NB4 (cell line): ENCODE measurements at regions not wholly inside any gene's neighbourhood (a gene's known extent, or its start where the extent isn't known, plus 50 kb on each side); places are given as distances from the start of the nearest gene placed in this dataset.

Experiments
- CTCF ChIP-seq: IDR thresholded peaks from one replicate; pipeline ENCODE4 v1.5.1; 2012; ENCODE audit warnings: low read depth, low read length
- MAX ChIP-seq: IDR thresholded peaks from 2 replicates; pipeline ENCODE4 v1.6.1; 2011; ENCODE audit warnings: low read depth, low read length
- MYC ChIP-seq: IDR thresholded peaks from 2 replicates; pipeline ENCODE4 v1.6.1; 2011; ENCODE audit warnings: low read depth, low read length
- POLR2A ChIP-seq: IDR thresholded peaks from 2 replicates; pipeline ENCODE4 v1.6.1; 2011; ENCODE audit warnings: mild to moderate bottlenecking; ENCODE audit not compliant: insufficient read length; ENCODE audit errors: extremely low read depth

GRCh38 chr4:81369886-81370285, 101.8 kb downstream of the RASGEF1B start:
- TF ChIP-seq CTCF (no peak), POLR2A (no peak), MAX (no peak), MYC (no peak)
